ENCODE measurements at regions not wholly inside any gene's neighbourhood (a gene's known extent, or its start where the extent isn't known, plus 50 kb on each side); places are given as distances from the start of the nearest gene placed in this dataset.

GRCh38 chrX:850471-850916, 219.9 kb downstream of the SHOX start:
- TF ChIP-seq CTCF (IDR thresholded peaks at IDR 0.05) (no peak), POLR2A (IDR thresholded peaks at IDR 0.05) (no peak)
